Sciatic nerve (tissue), 2 donors: ENCODE measurements at regions not wholly inside any gene's neighbourhood (a gene's known extent, or its start where the extent isn't known, plus 50 kb on each side); places are given as distances from the start of the nearest gene placed in this dataset.
A peak's percentile ranks its signal among the peaks of the same experiment; 100 is the strongest.

Experiments
- ATAC-seq: fragments of 200-7000 bp; cut with Tn5 transposase; one replicate; pipeline ENCODE4 v1.9.1; 2020; ENCODE audit warnings: mild to moderate bottlenecking, moderate library complexity
- DNase-seq: peaks from one replicate; pipeline ENCODE4 v3.0.0-alpha.2; 2020; ENCODE audit warnings: low spot score
- intact Hi-C: fragments of 100-400 bp; cut with DNase I; formaldehyde crosslinking; loops from one replicate; pipeline ENCODE4 v1.14.2; 2022
- donor health status: DM: no; HTN: no; CAD: no.
- donor health status: DM: no; HTN: no; CAD: no.

DNA sequence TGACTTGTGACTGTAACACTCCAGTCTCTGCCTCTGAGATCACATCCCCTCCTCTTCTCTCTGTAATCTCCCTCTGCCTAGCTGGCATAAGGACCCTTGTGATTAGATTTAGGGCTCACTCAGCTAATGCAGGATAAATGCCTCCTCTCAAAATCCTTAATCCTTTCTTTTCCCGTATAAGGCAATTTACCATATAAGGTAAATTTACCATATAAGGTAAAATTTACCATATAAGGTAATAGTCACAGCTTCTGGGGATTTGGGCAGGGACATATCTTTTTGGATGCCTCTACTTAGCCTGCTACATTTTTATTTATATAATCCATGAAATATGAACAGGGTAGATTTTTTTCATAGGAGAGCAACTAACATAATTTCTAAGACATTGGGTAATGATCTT lies 318.0 kb upstream of the PUM3 start:
- ATAC-seq (no peak), DNase-seq (no peak)
- intact Hi-C loops: no loop called here

DNA sequence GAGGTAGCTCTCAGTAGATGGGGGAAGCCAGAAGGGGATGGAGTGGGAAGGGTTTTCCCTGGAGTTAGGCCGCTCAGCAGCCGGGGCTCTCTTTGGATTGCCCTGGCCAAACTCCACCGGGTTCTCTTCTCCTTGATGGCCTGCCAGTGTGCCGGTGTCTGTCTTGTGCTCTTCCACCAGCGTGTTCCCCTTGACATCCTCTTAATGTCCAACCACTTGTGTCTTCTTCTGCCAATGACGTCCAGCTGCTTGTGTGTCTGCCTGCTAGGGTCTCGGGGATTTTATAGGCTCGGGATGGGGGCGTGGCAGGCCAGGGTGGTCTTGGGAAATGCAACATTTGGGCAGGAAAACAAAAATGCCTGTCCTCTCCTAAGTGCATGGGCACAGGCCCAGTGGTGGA lies 313.1 kb upstream of the PUM3 start:
- intact Hi-C loops: no loop called here
- ATAC-seq: no peak
- DNase-seq: no peak

DNA sequence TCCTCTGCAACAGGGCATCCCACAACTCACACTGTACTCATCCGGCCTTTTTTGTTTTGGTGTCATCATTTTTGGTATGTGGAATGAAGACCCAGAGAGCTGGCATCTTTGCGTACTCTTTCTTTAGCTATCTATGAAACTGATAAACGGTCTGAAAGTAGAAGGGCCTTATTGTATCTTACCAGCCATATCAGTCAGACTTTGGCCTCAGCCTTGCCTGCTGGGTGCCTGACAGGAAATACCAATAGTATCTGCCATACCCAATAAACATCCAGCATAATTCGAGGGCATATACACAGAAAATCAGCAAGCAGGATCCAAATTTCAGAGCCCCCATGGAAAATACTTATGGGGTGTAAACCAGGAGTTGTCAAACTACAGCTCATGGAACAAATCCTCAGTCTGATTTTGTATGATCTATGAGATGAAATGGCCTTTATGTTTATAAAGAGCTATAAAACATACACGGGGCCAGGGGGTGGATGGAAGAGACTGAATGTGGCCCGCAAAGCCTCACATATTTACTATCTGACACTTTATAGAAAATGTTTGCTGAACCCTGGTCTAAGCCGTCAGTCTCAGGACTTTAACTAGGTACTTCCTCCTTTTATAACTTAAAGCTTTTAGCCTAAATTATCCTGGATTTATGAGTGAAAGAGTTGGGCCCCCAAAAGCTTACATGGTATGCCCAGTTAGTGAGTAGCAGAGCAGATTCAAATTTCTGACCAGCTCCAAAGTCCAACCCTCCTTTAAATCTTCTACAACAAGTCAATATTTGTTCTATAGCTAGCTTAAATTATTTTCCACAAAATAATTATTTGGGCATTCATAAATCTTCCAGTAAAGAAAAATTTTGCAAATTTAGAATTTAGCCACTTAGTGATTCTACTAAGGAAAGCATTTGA lies 308.0 kb upstream of the PUM3 start:
- DNase-seq: no peak
- intact Hi-C loops: no loop called here
- ATAC-seq: no peak

DNA sequence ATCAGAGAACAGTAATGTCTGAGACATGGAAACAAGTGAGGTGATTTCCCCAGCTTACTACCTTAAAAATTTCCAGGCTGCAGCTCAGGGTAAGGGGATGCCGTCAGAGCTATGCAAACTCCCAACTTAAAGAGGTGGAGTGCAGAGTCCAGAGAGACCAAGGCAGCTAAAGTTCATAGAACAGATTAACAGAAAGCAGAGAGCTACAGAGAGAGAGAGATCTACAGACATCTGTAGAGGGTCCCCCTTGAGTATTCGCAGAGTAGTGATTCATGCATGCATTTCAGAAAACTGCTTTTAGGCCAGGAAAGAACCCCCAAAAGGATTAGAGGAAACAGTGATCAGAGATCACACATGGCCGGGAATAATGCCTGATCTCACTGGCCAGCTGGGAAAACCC lies 306.2 kb upstream of the PUM3 start:
- DNase-seq (no peak), ATAC-seq (no peak)
- intact Hi-C loops: no loop called here

DNA sequence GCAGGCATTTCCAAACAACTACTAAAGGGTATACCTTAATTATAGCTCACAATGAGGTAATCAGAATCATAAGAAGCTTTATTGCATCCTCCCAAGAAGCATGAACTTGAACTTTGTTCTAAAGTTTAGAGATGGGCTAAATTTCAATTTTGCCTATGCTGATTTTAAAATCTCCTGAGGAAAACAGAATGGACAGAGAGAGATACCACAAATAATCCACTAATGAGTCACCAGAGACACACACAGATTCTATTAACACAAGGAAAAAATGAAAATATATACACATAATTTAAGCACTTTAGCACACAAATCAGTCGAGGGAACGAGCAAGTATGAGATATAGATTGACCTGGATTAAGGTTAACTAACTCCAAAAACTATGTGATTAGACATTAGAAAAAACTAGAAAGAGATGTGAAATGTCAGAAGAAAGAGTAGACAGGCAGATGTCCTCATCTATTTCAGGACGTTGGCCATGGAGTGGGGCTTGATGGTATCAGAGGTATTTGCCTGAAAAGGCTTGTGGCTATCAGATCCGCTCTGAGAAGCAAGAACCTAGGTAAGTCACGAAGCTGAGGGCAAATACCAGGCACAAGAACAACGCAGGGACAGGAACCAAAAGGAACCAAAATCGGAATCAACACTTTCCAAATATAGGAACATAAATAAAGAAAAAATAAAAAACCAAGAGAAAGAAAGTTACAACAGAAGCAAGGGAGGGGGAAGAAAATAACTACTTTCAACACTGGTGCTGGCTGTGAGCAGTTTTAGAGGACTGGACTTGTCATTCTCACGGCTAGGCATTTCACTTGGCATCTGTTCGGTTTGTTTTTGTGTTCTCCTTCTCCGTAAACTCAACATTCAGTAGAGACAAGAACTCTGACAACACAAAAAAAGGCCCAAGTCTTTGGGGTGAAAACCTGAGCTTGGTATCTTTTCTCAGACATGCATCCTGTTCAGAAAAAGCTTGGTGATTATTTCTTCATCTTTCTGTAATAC lies 294.6 kb upstream of the PUM3 start:
- ATAC-seq: no peak
- intact Hi-C loops: no loop called here
- DNase-seq: no peak

DNA sequence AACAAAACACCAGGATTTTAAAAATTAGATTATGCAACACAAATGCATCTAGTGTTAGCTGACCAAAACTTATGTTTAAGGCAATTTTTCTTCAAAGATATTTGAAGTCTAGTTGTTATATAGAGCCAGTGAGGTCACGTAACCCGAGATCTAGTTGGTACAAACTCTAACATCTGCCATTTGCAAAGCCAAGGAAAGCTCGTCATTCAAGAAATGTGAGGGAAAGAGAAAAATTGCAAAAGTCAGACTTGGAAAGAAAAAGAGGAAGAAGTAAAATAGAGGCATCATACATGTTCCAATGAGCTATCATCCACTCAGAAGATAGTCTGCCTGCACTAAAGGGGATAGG lies 293.4 kb upstream of the PUM3 start:
- ATAC-seq: no peak
- DNase-seq: no peak
- intact Hi-C loops: no loop called here

DNA sequence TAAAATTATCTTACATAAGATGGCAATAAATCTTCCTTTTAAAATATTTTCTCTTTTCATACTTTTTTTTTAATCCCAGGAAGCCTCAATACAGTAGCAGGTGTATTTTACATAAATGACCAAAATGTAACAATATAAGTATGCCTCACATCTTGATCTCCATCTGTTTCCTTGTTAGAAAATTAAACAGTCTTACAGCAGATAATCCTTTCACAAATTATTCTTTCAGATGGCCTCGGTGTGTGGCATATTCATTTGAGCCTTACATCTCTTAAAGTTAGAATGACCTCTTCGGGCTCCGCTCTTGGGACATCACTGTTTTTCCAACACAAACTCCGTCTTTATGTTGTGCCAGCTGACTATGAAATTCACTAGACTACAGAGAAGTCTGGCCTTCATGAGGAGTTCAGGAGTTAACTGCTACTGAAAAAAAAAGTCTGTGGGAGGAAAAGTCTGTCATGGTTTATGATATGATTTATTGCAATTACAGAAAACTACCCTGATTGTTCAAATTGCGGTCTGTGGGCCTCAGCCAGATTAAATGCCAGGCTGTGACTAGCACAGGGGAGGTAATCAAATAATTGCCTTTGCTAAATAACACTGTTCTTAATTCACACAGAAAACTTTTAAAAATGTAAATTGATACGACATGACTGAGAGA lies 292.9 kb upstream of the PUM3 start:
- ATAC-seq (no peak), DNase-seq (no peak)
- intact Hi-C loops: no loop called here

DNA sequence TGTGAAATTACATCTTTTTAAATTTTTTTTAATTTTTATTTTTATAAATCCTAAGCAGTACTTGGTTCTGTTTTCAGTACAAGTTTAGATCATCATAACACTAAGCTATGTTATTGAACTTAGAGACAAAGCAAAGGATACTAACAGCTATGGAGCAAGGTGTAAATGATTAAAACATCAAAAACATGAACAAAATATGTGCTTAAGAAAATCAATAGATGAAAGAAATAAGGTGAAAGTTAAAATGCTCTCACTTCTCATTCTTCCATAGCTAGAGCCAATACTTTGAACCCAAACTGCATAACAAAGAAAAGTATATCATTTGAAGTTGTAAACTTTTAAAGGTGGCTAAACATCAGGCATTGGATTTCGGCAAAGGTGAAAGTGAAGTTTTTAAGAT lies 292.3 kb upstream of the PUM3 start:
- ATAC-seq (no peak), DNase-seq (no peak)
- intact Hi-C loops: no loop called here

DNA sequence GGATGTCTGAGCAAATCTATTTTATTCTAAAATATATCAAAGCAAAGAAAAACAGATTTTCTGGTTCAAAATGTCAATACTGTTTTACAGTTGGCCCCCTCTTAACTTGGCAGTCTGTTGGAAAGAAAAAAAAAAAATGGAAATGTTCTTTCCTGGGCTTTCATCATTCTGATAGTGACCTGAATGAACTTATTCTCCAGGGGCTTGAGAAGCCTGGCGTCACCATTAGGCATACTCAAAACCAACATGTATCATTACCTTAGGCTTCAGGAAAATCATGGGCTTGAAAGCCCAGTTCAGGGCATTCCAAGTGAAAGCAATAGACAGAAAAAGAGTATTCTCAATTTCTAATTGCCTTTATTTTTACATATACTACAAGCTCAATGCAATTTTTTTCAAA lies 283.7 kb upstream of the PUM3 start:
- ATAC-seq (no peak), DNase-seq (no peak)
- intact Hi-C loops: no loop called here

DNA sequence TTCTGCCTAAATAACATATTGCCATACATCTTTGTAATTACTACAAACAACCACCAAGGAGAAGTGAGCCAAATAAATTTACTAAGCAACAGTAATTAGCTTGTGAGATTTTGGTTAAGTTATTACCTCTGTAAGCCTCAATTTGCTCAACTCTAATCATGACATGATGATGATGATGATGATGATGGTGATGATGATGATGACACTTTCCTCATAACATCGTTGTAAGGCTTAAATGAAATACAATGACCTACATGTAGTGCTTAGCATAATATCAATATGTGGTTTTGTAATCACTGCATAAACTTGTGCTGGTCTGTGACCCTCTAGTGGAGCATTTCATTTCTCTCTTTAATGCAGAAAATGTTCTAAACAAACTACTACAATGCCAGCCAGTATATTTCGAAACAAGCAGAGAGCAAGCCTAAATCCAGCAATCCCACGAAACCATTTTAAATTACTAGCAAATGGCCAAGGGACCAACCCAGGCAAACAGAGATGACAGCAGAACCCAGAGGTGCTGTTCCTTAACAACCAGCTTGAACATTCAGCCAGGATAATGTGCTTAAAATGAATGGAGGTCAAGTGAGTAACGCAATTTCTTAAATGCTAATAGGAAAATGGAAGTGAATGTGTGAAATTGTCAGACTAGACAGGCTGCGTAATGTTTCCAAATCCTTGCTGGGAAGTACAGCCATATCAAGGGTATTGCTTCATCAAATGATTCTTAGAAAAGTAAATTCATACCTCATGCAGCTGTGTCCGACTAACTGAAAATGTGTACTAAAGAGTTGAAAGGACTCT lies 281.9 kb upstream of the PUM3 start:
- ATAC-seq (peak; percentile 87), DNase-seq (no peak)
- intact Hi-C loops: no loop called here

DNA sequence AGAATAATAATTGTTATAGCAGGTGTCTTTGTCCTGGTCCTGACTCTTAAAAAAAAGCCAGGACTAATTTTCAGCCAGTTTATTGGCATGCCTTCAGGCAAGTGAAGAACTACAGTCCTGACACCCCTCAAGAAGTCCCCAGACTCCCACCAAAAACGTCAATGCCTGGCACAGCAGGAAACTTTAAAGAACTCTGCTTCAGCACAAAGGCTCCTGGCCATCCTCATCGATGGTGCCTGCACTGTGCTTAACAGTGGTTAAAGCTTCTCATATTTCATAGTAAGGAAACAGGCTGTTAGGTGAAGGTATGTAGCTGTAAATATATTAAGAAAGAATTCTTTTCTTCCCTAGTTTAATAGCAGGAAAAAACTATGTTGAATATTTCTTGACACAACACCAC lies 280.1 kb upstream of the PUM3 start:
- no peak for ATAC-seq
- intact Hi-C loops: no loop called here
- no peak for DNase-seq

DNA sequence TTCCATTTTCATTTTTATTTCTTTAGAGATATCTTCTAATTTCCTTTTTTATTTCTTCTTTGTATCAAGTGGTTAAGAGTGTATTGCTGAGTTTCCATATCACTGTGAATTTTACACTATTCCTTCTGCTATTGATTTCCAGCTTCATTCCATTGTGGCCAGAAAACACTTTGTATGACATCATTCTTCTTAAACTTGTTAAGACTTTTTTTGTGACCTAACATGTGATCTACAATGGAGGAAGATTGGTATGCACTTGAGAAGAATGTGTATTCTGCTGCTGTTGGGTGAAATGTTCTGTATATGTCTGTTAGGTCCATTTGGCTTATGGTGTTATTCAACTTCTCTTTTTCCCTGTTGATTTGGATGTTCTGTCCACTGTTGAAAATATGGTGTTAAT lies 274.2 kb upstream of the PUM3 start:
- intact Hi-C loops: no loop called here
- ATAC-seq (no peak), DNase-seq (no peak)

DNA sequence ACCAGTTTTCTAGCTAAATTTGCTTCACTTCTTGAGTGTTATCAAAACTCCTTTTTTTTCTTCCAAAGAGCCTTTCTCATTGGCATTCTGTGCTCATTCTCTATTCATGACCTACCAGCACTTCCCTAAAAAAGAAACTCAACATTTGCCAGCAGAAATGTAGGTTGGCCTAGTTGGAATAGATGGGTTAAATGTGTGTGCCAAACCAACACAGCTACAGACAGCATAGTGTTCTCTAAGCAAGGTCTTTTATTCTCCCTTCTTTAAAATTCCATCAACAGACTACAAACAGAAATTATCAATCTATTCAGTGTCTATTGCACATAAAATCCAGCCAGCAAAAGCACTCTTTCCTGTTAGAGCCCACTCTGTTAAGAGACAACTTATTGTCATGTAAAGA lies 255.8 kb upstream of the PUM3 start:
- intact Hi-C loops: no loop called here
- DNase-seq (no peak), ATAC-seq (no peak)

DNA sequence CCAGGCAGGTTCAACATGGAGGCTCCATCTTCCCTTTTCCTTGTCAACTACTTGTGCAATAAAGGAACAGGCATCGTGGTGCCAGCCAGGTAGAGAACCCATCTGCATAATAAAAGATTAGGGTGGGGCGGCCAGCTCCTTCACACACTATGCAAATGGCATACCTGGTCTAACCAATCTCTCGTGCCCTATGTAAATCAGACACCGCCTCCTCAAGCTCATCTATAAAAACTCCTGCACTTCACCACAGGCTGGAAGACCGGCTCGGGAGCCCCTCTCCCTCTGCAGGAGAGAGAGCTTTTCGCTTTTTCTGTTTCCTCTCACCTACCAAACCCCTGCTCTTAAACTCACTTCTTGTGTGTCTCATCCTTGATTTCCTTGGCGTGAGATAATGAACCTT lies 244.3 kb upstream of the PUM3 start:
- DNase-seq (no peak), ATAC-seq (no peak)
- intact Hi-C loops: no loop called here

DNA sequence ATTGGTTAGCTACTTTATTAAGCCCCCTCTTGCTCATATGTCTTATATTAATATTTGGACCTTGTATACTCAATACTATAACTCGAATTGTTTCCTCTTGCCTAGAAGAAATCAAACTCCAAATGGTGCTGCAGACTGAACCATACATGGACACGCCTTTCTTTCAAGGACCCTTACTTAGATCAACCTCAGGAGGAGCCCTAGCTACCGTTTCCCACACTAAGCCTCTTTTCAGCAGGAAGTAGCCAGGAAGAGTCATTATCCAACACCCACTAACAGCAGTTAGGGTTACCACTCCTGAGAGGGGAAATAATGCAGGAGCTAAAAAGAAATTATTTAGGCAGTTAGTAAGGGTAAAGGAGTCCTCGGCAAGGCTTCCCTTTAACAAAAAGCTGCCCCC lies 243.8 kb upstream of the PUM3 start:
- no peak for ATAC-seq
- DNase-seq: no peak
- intact Hi-C loops: no loop called here

DNA sequence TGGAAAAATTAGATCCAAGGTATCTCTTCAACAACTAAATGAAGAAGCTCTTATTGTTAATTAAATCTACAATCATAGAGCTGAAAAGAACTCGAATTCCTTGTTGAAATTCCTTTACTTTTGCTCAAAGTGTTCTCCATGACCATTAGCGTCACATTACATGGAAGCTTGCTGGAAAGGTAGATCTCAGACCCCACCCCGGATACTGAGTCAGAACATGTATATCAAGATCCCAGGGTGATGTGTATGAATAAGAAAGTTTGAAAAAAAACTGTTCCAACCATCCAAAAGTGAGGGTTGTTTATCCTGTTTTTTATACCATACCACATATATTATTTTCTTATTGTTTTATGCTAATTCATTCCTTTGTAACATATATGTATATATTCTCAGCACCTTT lies 237.1 kb upstream of the PUM3 start:
- intact Hi-C loops: no loop called here
- DNase-seq: no peak
- ATAC-seq: no peak

DNA sequence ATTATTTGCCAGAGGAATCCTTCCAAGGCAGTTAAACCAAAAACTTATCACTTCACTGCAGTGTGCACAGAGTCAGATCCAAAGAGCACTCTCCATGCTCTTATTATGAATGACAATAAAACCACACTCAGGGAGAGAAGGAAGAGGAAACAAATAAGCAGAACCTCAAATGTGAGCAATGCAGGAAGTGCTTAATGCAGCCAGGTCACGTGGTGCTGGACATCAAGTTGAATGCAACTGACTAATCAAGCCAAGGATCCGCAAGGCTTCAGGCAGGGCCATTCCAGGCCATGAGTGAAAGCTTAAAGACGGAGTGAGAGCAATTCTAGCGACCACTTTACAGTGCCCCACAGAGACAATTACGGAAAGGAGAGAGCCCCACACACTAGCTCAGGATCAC lies 230.4 kb upstream of the PUM3 start:
- no peak for DNase-seq
- intact Hi-C loops: no loop called here

DNA sequence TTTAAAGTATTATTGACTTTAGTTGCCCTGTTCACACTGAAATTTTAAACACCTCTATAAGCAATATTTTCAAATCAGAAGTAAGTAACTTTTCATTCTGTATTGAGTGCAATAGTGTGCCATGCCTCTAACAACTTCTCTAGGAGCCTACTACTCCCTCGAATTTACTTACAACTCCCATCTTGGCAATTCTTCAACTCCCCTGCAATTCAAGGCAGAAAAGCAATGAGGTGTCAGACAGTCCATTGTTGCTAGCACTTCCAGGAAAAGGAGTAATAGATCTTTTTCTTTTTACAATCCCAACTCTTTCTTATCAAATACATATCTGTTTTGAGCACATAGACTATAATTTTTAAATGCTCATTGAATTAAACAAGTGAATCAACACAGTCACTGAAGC lies 222.7 kb upstream of the PUM3 start:
- DNase-seq (no peak), ATAC-seq (no peak)
- intact Hi-C loops: no loop called here

More for the DNA sequence above, 230.4 kb upstream of the PUM3 start:
- ATAC-seq: no peak
